Transverse colon (tissue), 4 donors: ENCODE measurements at regions not wholly inside any gene's neighbourhood (a gene's known extent, or its start where the extent isn't known, plus 50 kb on each side); places are given as distances from the start of the nearest gene placed in this dataset.

ENCODE experiments used
- DNase-seq: peaks from one replicate; pipeline ENCODE4 v3.0.0-alpha.2; 2019
- H3K27ac ChIP-seq, 4 donors: fragments of 200-600 bp; sonication (generic); 2 replicates each; pipeline ENCODE4 v1.5.1; 2016 to 2018; ENCODE audit warnings: inconsistent platforms in 4 of 4
- H3K27me3 ChIP-seq: fragments of 200-600 bp; sonication (generic); 2 replicates; pipeline ENCODE4 v1.5.1; 2017; ENCODE audit warnings: inconsistent platforms
- H3K36me3 ChIP-seq, 4 donors: fragments of 200-600 bp; sonication (generic); 2 replicates each; pipeline ENCODE4 v1.5.1; 2017 to 2019; ENCODE audit warnings: inconsistent platforms in 4 of 4
- H3K4me1 ChIP-seq, 4 donors: fragments of 200-600 bp; sonication (generic); 2 replicates each; pipeline ENCODE4 v1.5.1; 2017 to 2020; ENCODE audit warnings: inconsistent platforms in 4 of 4
- H3K4me3 ChIP-seq, 4 donors: fragments of 200-600 bp; sonication (generic); 1 replicate in 1 of 4; 2 replicates in 3 of 4; pipeline versions ENCODE4 v1.5.1 to v1.6.1; 2017 to 2019; ENCODE audit warnings: inconsistent platforms in 4 of 4
- H3K9me3 ChIP-seq, 2 donors: fragments of 200-600 bp; sonication (generic); 2 replicates each; pipeline ENCODE4 v1.5.1; 2017 to 2019; ENCODE audit warnings: inconsistent platforms in 2 of 2
- EP300 ChIP-seq: sonication (generic); formaldehyde crosslinking; IDR thresholded peaks from one replicate; pipeline ENCODE4 v1.6.1; 2017; ENCODE audit warnings: antibody characterized with exemption, low read depth
- POLR2A ChIP-seq: fragments of 450-650 bp; IDR thresholded peaks from one replicate; pipeline ENCODE4 v1.6.1; 2016; ENCODE audit warnings: antibody characterized with exemption, mild to moderate bottlenecking, moderate library complexity
- POLR2AphosphoS5 ChIP-seq, 3 donors: sonication (generic); formaldehyde crosslinking; IDR thresholded peaks; one replicate each; pipeline ENCODE4 v1.6.1; 2016; ENCODE audit warnings: antibody characterized with exemption in 3 of 3
- WGBS, 2 donors: methylation state at CpG; one replicate each; pipeline ENCODE4 v1.1.5; 2018; ENCODE audit warnings: low coverage in 1 of 2; 5-methylcytosine and 5-hydroxymethylcytosine counted together
- in situ Hi-C, 4 donors: fragments of 200-750 bp; cut with MboI; loops; one replicate each; pipeline versions ENCODE4 v1.15.0 to v1.15.1; 2017; ENCODE audit warnings: low sequenced_read_pairs in 3 of 4, low pct_ligation_motif_present in 1 of 4, low pct_unique_long_range_greater_than_20kb in 1 of 4
- intact Hi-C: fragments of 100-400 bp; cut with DNase I; formaldehyde crosslinking; loops from one replicate; pipeline ENCODE4 v1.15.1; 2023; ENCODE audit warnings: low total_unique reads
- TF ChIP-seq, protein P1 (sequence below), 5 experiments: fragments of 200-600 bp in 3 of 5; fragments of 450-650 bp in 2 of 5; sonication (generic) in 3 of 5; IDR thresholded peaks; 1 replicate in 2 of 5; 2 replicates in 3 of 5; pipeline ENCODE4 v1.5.1; 2016 to 2017; ENCODE audit warnings: antibody characterized with exemption in 5 of 5, inconsistent platforms in 3 of 5, mild to moderate bottlenecking in 2 of 5, moderate library complexity in 1 of 5

DNA sequence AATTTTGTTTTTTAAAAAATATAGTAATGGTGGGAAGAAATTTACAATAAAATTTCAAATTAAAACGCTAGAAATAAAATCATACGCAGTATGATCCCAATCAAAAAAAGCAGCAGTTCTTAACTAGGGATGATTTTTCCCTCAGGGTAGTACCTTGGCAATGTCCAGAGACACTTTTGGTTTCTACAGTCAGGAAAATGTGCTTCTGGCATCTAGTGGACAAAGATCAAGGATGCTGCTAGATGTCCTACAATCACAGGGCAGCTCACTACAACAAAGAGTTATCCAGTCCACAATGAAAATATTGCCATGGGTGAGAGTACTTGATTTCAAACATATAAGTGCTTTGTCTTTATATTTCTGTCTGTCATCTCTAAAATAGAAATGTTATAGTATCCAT lies 400.2 kb upstream of the SGCD start:
- WGBS, 2 donors = 87 to 96% methylated on average over 2 of the region's 2 CpGs
- Histone ChIP-seq H3K4me1 (no peaks in the 10 kb centered on the region), H3K27ac (no peak overlapping the region), H3K27me3 (no peaks in the 10 kb centered on the region), H3K9me3 (no peaks in the 10 kb centered on the region), H3K36me3 (no peaks in the 10 kb centered on the region), H3K4me3 (no peak overlapping the region)
- TF ChIP-seq EP300 = no peak
- TF ChIP-seq POLR2AphosphoS5 (IDR thresholded peaks at IDR 0.05) = no peak
- TF ChIP-seq POLR2A = no peak
- TF ChIP-seq, protein P1, sequence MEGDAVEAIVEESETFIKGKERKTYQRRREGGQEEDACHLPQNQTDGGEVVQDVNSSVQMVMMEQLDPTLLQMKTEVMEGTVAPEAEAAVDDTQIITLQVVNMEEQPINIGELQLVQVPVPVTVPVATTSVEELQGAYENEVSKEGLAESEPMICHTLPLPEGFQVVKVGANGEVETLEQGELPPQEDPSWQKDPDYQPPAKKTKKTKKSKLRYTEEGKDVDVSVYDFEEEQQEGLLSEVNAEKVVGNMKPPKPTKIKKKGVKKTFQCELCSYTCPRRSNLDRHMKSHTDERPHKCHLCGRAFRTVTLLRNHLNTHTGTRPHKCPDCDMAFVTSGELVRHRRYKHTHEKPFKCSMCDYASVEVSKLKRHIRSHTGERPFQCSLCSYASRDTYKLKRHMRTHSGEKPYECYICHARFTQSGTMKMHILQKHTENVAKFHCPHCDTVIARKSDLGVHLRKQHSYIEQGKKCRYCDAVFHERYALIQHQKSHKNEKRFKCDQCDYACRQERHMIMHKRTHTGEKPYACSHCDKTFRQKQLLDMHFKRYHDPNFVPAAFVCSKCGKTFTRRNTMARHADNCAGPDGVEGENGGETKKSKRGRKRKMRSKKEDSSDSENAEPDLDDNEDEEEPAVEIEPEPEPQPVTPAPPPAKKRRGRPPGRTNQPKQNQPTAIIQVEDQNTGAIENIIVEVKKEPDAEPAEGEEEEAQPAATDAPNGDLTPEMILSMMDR (IDR thresholded peaks at IDR 0.05) = no peak
- in situ Hi-C loops (loop anchor here in 3 of 4 donors (25.0 kb wide), 1 partner anchor 886 kb away; no protein-coding TSS in a partner anchor), intact Hi-C loops (no loop called here)
- DNase-seq = no peak

DNA sequence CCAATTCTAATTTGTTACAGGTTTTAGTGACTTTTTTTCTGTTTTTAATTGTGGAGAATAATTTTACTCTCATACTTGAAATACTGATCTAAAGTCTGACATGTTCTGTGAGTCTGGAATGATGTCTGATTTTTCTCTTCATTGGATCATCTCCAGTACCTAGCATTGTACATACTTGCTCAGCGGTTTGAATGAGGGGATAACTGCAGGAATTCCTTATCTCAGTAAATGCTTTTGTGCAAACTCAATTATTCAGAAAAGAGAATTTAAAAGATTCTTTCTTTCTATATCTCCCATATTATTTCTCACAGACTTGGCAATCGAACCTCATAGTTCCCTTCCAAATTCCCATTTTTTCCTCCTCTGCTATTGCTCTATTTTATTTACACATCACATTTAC lies 397.9 kb upstream of the SGCD start:
- Histone ChIP-seq H3K27me3 (no peaks in the 10 kb centered on the region), H3K36me3 (no peaks in the 10 kb centered on the region), H3K9me3 (no peaks in the 10 kb centered on the region), H3K4me3 (no peak overlapping the region), H3K27ac (no peak overlapping the region), H3K4me1 (no peaks in the 10 kb centered on the region)
- in situ Hi-C loops = loop anchor here in 3 of 4 donors (25.0 kb wide), 1 partner anchor 883 kb away; no protein-coding TSS in a partner anchor
- intact Hi-C loops = no loop called here
- TF ChIP-seq EP300 (no peak), POLR2A (no peak), POLR2AphosphoS5 (IDR thresholded peaks at IDR 0.05) (no peak)
- TF ChIP-seq, protein P1 (IDR thresholded peaks at IDR 0.05) = no peak
- 71 to 83% methylated on average over 2 of the region's 2 CpGs for WGBS, 2 donors
- DNase-seq = no peak

DNA sequence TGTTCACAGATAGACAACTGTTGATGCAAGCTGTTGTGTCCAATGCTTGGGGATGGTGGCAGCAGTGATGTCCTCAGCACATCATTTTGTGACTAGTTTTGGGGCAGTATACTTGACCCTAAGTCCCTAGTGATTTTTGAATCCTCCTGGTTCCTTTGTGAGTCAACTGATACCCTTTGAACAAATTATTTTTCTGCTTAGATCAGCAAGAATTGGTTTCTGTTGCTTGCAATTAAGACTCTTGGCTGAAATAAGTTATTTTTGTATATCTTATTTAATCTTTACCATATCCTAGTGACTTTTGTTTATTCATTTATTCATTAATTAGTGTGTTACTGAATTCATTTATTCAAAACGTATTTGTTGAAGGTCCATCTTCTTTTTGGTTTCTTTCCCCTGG lies 392.0 kb upstream of the SGCD start:
- WGBS, 2 donors = 58 to 89% methylated on average over 1 of the region's 1 CpG
- H3K4me1 ChIP-seq = no peaks in the 10 kb centered on the region
- DNase-seq = no peak
- no peak overlapping the region for H3K27ac ChIP-seq
- in situ Hi-C loops = loop anchor here in 3 of 4 donors (25.0 kb wide), 1 partner anchor 877 kb away; no protein-coding TSS in a partner anchor
- no peaks in the 10 kb centered on the region for H3K27me3 ChIP-seq
- TF ChIP-seq, protein P1 (IDR thresholded peaks at IDR 0.05) = no peak
- TF ChIP-seq EP300 = no peak
- TF ChIP-seq POLR2A = no peak
- no peak for TF ChIP-seq POLR2AphosphoS5 (IDR thresholded peaks at IDR 0.05)
- intact Hi-C loops = loop anchor here (10.0 kb wide), 1 partner anchor 890 kb away; no protein-coding TSS in a partner anchor
- no peak overlapping the region for H3K4me3 ChIP-seq
- H3K36me3 ChIP-seq = no peaks in the 10 kb centered on the region
- H3K9me3 ChIP-seq = no peaks in the 10 kb centered on the region

DNA sequence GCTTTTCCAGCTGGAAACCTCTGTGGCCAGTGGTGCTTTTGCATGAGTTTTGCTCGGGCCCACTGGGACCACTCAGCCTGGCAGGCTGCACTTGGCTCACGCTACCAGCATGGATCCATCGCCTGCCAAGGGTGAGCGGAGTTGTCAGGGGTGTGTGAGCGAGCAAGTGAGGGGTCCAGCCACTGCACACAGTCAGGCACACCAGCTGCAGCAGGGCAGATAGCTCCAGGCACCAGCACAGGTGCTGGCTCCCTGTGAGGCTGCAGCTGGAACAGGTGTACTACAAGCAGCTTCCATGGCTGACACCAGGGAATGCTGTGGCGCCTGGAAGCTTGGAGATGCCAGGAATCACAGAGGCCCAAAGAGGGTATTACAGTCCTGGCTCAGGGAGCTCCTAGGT lies 391.2 kb upstream of the SGCD start:
- WGBS, 2 donors = 84% methylated on average over 6 of the region's 6 CpGs; no CpG with 5 or more reads in 1 of the 2 donors
- intact Hi-C loops (loop anchor here (10.0 kb wide), 1 partner anchor 889 kb away; no protein-coding TSS in a partner anchor), in situ Hi-C loops (loop anchor here in 3 of 4 donors (25.0 kb wide), 1 partner anchor 877 kb away; no protein-coding TSS in a partner anchor)
- TF ChIP-seq EP300 (no peak), POLR2AphosphoS5 (IDR thresholded peaks at IDR 0.05) (no peak), POLR2A (no peak)
- TF ChIP-seq, protein P1 (IDR thresholded peaks at IDR 0.05) = no peak
- no peak for DNase-seq
- Histone ChIP-seq H3K4me3 (no peak overlapping the region), H3K27me3 (no peaks in the 10 kb centered on the region), H3K36me3 (no peaks in the 10 kb centered on the region), H3K4me1 (no peaks in the 10 kb centered on the region), H3K27ac (no peak overlapping the region), H3K9me3 (no peaks in the 10 kb centered on the region)
